Transverse colon (tissue), 4 donors: ENCODE measurements at regions not wholly inside any gene's neighbourhood (a gene's known extent, or its start where the extent isn't known, plus 50 kb on each side); places are given as distances from the start of the nearest gene placed in this dataset.

ENCODE experiments used
- DNase-seq: peaks from one replicate; pipeline ENCODE4 v3.0.0-alpha.2; 2019
- H3K27ac ChIP-seq, 4 donors: fragments of 200-600 bp; sonication (generic); 2 replicates each; pipeline ENCODE4 v1.5.1; 2016 to 2018; ENCODE audit warnings: inconsistent platforms in 4 of 4
- H3K27me3 ChIP-seq: fragments of 200-600 bp; sonication (generic); 2 replicates; pipeline ENCODE4 v1.5.1; 2017; ENCODE audit warnings: inconsistent platforms
- H3K36me3 ChIP-seq, 4 donors: fragments of 200-600 bp; sonication (generic); 2 replicates each; pipeline ENCODE4 v1.5.1; 2017 to 2019; ENCODE audit warnings: inconsistent platforms in 4 of 4
- H3K4me1 ChIP-seq, 4 donors: fragments of 200-600 bp; sonication (generic); 2 replicates each; pipeline ENCODE4 v1.5.1; 2017 to 2020; ENCODE audit warnings: inconsistent platforms in 4 of 4
- H3K4me3 ChIP-seq, 4 donors: fragments of 200-600 bp; sonication (generic); 1 replicate in 1 of 4; 2 replicates in 3 of 4; pipeline versions ENCODE4 v1.5.1 to v1.6.1; 2017 to 2019; ENCODE audit warnings: inconsistent platforms in 4 of 4
- H3K9me3 ChIP-seq, 2 donors: fragments of 200-600 bp; sonication (generic); 2 replicates each; pipeline ENCODE4 v1.5.1; 2017 to 2019; ENCODE audit warnings: inconsistent platforms in 2 of 2
- CTCF ChIP-seq, 5 experiments: fragments of 200-600 bp in 3 of 5; fragments of 450-650 bp in 2 of 5; sonication (generic) in 3 of 5; IDR thresholded peaks; 1 replicate in 2 of 5; 2 replicates in 3 of 5; pipeline ENCODE4 v1.5.1; 2016 to 2017; ENCODE audit warnings: antibody characterized with exemption in 5 of 5, inconsistent platforms in 3 of 5, mild to moderate bottlenecking in 2 of 5, moderate library complexity in 1 of 5
- EP300 ChIP-seq: sonication (generic); formaldehyde crosslinking; IDR thresholded peaks from one replicate; pipeline ENCODE4 v1.6.1; 2017; ENCODE audit warnings: antibody characterized with exemption, low read depth
- POLR2A ChIP-seq: fragments of 450-650 bp; IDR thresholded peaks from one replicate; pipeline ENCODE4 v1.6.1; 2016; ENCODE audit warnings: antibody characterized with exemption, mild to moderate bottlenecking, moderate library complexity
- POLR2AphosphoS5 ChIP-seq, 3 donors: sonication (generic); formaldehyde crosslinking; IDR thresholded peaks; one replicate each; pipeline ENCODE4 v1.6.1; 2016; ENCODE audit warnings: antibody characterized with exemption in 3 of 3
- WGBS, 2 donors: methylation state at CpG; one replicate each; pipeline ENCODE4 v1.1.5; 2018; ENCODE audit warnings: low coverage in 1 of 2; 5-methylcytosine and 5-hydroxymethylcytosine counted together
- in situ Hi-C, 4 donors: fragments of 200-750 bp; cut with MboI; loops; one replicate each; pipeline versions ENCODE4 v1.15.0 to v1.15.1; 2017; ENCODE audit warnings: low sequenced_read_pairs in 3 of 4, low pct_ligation_motif_present in 1 of 4, low pct_unique_long_range_greater_than_20kb in 1 of 4
- intact Hi-C: fragments of 100-400 bp; cut with DNase I; formaldehyde crosslinking; loops from one replicate; pipeline ENCODE4 v1.15.1; 2023; ENCODE audit warnings: low total_unique reads

GRCh38 chr2:107627164-107627563, 199.5 kb upstream of the RGPD4 start:
- no peaks in the 10 kb centered on the region for H3K27me3 ChIP-seq
- no peak overlapping the region for H3K27ac ChIP-seq
- no peak for DNase-seq
- no peaks in the 10 kb centered on the region for H3K36me3 ChIP-seq
- in situ Hi-C loops: no loop called here
- peaks cover 0 to 5% of the 10 kb centered on the region in 2 donors for H3K9me3 ChIP-seq
- 57% methylated on average over 1 of the region's 1 CpG for WGBS, 2 donors
- no peaks in the 10 kb centered on the region for H3K4me1 ChIP-seq
- intact Hi-C loops: no loop called here
- TF ChIP-seq CTCF (IDR thresholded peaks at IDR 0.05): no peak
- no peak for TF ChIP-seq EP300
- no peak for TF ChIP-seq POLR2AphosphoS5 (IDR thresholded peaks at IDR 0.05)
- no peak for TF ChIP-seq POLR2A
- H3K4me3 ChIP-seq: no peak overlapping the region

- in situ Hi-C loops: no loop called here
- intact Hi-C loops: no loop called here
- DNase-seq: no peak
- WGBS, 2 donors: 73 to 92% methylated on average over 3 of the region's 3 CpGs
- Histone ChIP-seq H3K4me1 (no peaks in the 10 kb centered on the region), H3K36me3 (no peaks in the 10 kb centered on the region), H3K4me3 (no peak overlapping the region), H3K9me3 (peaks cover 0 to 8% of the 10 kb centered on the region in 2 donors), H3K27me3 (no peaks in the 10 kb centered on the region), H3K27ac (no peak overlapping the region)
- TF ChIP-seq CTCF (IDR thresholded peaks at IDR 0.05): no peak
- TF ChIP-seq POLR2AphosphoS5 (IDR thresholded peaks at IDR 0.05): no peak
- no peak for TF ChIP-seq EP300
- no peak for TF ChIP-seq POLR2A
Measured at GRCh38 chr2:107627926-107628325, 198.8 kb upstream of the RGPD4 start.

GRCh38 chr2:107633580-107634147, 193.0 kb upstream of the RGPD4 start:
- intact Hi-C loops: no loop called here
- Histone ChIP-seq H3K36me3 (no peaks in the 10 kb centered on the region), H3K4me1 (no peaks in the 10 kb centered on the region), H3K9me3 (peaks cover 3 to 9% of the 10 kb centered on the region in 2 donors), H3K4me3 (no peak overlapping the region), H3K27me3 (no peaks in the 10 kb centered on the region), H3K27ac (no peak overlapping the region)
- DNase-seq: no peak
- TF ChIP-seq POLR2A: no peak
- TF ChIP-seq POLR2AphosphoS5 (IDR thresholded peaks at IDR 0.05): no peak
- TF ChIP-seq EP300: no peak
- no peak for TF ChIP-seq CTCF (IDR thresholded peaks at IDR 0.05)
- in situ Hi-C loops: no loop called here
- 68 to 74% methylated on average over 3 of the region's 3 CpGs for WGBS, 2 donors

GRCh38 chr2:107634172-107634571, 192.5 kb upstream of the RGPD4 start:
- in situ Hi-C loops (no loop called here), intact Hi-C loops (no loop called here)
- peaks cover 3 to 9% of the 10 kb centered on the region in 2 donors for H3K9me3 ChIP-seq
- TF ChIP-seq CTCF (IDR thresholded peaks at IDR 0.05) (no peak), POLR2AphosphoS5 (IDR thresholded peaks at IDR 0.05) (no peak), POLR2A (no peak), EP300 (no peak)
- no peak for DNase-seq
- no peaks in the 10 kb centered on the region for H3K36me3 ChIP-seq
- 89 to 100% methylated on average over 1 of the region's 1 CpG for WGBS, 2 donors
- no peak overlapping the region for H3K4me3 ChIP-seq
- no peak overlapping the region for H3K27ac ChIP-seq
- H3K27me3 ChIP-seq: no peaks in the 10 kb centered on the region
- no peaks in the 10 kb centered on the region for H3K4me1 ChIP-seq
